Ovary (tissue), 3 donors: ENCODE measurements at regions not wholly inside any gene's neighbourhood (a gene's known extent, or its start where the extent isn't known, plus 50 kb on each side); places are given as distances from the start of the nearest gene placed in this dataset.

Experiments
- EP300 ChIP-seq: sonication (generic); formaldehyde crosslinking; IDR thresholded peaks from one replicate; pipeline ENCODE4 v1.6.1; 2017; ENCODE audit warnings: antibody characterized with exemption
- POLR2A ChIP-seq: fragments of 450-650 bp; IDR thresholded peaks from one replicate; pipeline ENCODE4 v1.6.1; 2017; ENCODE audit warnings: antibody characterized with exemption, mild to moderate bottlenecking, moderate library complexity
- TF ChIP-seq, protein P1 (sequence below), 3 donors: fragments of 450-650 bp in 2 of 3; fragments of 200-600 bp in 1 of 3; IDR thresholded peaks; one replicate each; pipeline versions ENCODE4 v1.5.1 to v1.8.0; 2016 to 2022; ENCODE audit warnings: antibody characterized with exemption in 3 of 3, mild to moderate bottlenecking in 1 of 3
- donor health status: DM: no; HTN: no; CAD: no.

DNA sequence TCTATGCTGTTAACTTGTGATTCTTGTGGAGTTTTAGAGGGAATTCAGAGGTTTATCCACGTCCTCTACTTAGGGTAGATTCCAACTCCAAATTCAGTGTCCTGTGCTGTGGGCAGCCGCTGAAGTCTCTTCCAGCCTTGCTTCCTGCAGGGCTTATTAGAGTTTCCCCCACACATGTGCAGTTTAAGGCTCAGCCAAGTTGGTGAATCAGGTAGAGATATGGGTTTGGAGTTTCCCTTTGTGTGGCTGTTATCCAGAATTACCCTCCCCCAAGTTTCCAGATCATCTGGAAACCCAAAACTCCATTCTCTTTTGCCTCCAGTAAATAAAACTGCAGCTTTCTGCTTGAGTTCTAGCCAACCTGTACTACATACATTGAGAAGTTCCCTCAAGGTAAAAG lies 853.7 kb downstream of the GALC start:
- TF ChIP-seq, protein P1, sequence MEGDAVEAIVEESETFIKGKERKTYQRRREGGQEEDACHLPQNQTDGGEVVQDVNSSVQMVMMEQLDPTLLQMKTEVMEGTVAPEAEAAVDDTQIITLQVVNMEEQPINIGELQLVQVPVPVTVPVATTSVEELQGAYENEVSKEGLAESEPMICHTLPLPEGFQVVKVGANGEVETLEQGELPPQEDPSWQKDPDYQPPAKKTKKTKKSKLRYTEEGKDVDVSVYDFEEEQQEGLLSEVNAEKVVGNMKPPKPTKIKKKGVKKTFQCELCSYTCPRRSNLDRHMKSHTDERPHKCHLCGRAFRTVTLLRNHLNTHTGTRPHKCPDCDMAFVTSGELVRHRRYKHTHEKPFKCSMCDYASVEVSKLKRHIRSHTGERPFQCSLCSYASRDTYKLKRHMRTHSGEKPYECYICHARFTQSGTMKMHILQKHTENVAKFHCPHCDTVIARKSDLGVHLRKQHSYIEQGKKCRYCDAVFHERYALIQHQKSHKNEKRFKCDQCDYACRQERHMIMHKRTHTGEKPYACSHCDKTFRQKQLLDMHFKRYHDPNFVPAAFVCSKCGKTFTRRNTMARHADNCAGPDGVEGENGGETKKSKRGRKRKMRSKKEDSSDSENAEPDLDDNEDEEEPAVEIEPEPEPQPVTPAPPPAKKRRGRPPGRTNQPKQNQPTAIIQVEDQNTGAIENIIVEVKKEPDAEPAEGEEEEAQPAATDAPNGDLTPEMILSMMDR (IDR thresholded peaks at IDR 0.05), result no peak
- TF ChIP-seq POLR2A (no peak), EP300 (no peak)
